ENCODE measurements at regions not wholly inside any gene's neighbourhood (a gene's known extent, or its start where the extent isn't known, plus 50 kb on each side); places are given as distances from the start of the nearest gene placed in this dataset.

- TF ChIP-seq CTCF (IDR thresholded peaks at IDR 0.05) (no peak), POLR2A (IDR thresholded peaks at IDR 0.05) (no peak)
Measured at GRCh38 chr21:28627261-28627660, 365.4 kb downstream of the LTN1 start.
